GM12878 (cell line): ENCODE measurements at regions not wholly inside any gene's neighbourhood (a gene's known extent, or its start where the extent isn't known, plus 50 kb on each side); places are given as distances from the start of the nearest gene placed in this dataset.

Experiments
- BACH1 ChIP-seq: fragments of 450-650 bp; IDR thresholded peaks from 2 replicates; pipeline ENCODE4 v1.6.1; 2017; ENCODE audit warnings: mild to moderate bottlenecking, borderline replicate concordance
- CBX3 ChIP-seq: fragments of 200-600 bp; sonication (generic); IDR thresholded peaks from 2 replicates; pipeline ENCODE4 v1.6.1; 2016; ENCODE audit warnings: low read depth, borderline replicate concordance
- EZH2 ChIP-seq: IDR thresholded peaks from 2 replicates; pipeline ENCODE4 v1.6.1; 2012; ENCODE audit warnings: low read depth, mild to moderate bottlenecking, control low read depth, inconsistent platforms, low read length, borderline replicate concordance; ENCODE audit not compliant: control insufficient read depth
- GATAD2B ChIP-seq: fragments of 450-650 bp; conservative IDR thresholded peaks from 2 replicates; pipeline ENCODE4 v1.6.1; 2017; ENCODE audit warnings: low read depth, mild to moderate bottlenecking, moderate library complexity
- KDM1A ChIP-seq: fragments of 200-600 bp; sonication (generic); IDR thresholded peaks from 2 replicates; pipeline ENCODE4 v1.6.1; 2016; ENCODE audit warnings: borderline replicate concordance
- MXI1 ChIP-seq: fragments of 150-350 bp; IDR thresholded peaks from 2 replicates; pipeline ENCODE4 v1.6.1; 2011; ENCODE audit warnings: low read depth, mild to moderate bottlenecking, inconsistent platforms, low read length, improper control_type of control experiment
- NFIC ChIP-seq: IDR thresholded peaks from 2 replicates; pipeline ENCODE4 v1.6.1; 2012; ENCODE audit warnings: low read depth, mild to moderate bottlenecking, inconsistent platforms, low read length, moderate library complexity
- RELA ChIP-seq: fragments of 450-650 bp; IDR thresholded peaks from 2 replicates; pipeline ENCODE4 v1.8.0; 2014; ENCODE audit warnings: borderline replicate concordance; ENCODE audit not compliant: partially characterized antibody
- SIX5 ChIP-seq: IDR thresholded peaks from 2 replicates; pipeline ENCODE4 v1.6.1; 2011; ENCODE audit warnings: mild to moderate bottlenecking, low read depth, low read length, moderate library complexity; ENCODE audit not compliant: severe bottlenecking
- TF ChIP-seq, protein P1 (sequence below), 3 experiments: IDR thresholded peaks in 2 of 3; conservative IDR thresholded peaks in 1 of 3; 2 replicates each; pipeline ENCODE4 v1.5.1; 2011; ENCODE audit warnings: low read depth in 3 of 3, low read length in 3 of 3, mild to moderate bottlenecking in 3 of 3, control low read depth in 2 of 3, moderate library complexity in 2 of 3, inconsistent platforms in 1 of 3, mixed read lengths in 1 of 3; ENCODE audit not compliant: control insufficient read depth in 2 of 3, insufficient read depth in 1 of 3; ENCODE audit errors: extremely low read depth in 1 of 3

DNA sequence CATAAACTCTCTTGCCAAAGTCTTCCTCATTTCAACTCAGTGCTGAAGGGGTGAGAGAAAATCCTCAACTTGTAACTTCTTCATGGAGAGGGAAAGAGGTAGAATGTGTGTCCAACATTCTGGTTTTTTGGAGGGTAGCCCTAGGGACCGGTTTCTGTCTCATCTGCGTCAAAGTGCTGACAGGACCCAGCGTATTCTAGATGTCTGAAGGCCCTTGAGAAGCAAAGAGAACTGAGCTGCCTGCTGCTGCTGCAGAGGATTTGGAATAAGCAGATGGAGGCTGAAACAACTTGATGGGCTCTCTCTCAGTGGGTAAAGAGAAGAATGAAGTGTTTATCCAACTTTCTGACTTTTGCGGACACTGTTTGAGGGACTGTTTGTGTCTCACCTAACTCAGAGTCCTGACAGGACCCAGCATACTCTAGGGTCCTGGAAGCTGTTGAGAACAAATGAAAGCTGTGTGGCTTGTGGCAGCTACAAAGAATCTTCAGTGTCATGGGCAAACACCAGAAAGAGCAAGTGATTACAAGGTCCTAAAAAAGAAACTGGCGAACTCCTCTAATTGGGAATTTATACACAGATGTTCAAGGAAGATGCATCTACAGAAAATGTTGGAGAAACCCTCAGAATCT, 174.4 kb downstream of the SI start:
- TF ChIP-seq KDM1A (no peak), CBX3 (no peak), RELA (no peak), MXI1 (no peak), SIX5 (no peak), BACH1 (no peak), NFIC (no peak), EZH2 (no peak), GATAD2B (no peak)
- TF ChIP-seq, protein P1, sequence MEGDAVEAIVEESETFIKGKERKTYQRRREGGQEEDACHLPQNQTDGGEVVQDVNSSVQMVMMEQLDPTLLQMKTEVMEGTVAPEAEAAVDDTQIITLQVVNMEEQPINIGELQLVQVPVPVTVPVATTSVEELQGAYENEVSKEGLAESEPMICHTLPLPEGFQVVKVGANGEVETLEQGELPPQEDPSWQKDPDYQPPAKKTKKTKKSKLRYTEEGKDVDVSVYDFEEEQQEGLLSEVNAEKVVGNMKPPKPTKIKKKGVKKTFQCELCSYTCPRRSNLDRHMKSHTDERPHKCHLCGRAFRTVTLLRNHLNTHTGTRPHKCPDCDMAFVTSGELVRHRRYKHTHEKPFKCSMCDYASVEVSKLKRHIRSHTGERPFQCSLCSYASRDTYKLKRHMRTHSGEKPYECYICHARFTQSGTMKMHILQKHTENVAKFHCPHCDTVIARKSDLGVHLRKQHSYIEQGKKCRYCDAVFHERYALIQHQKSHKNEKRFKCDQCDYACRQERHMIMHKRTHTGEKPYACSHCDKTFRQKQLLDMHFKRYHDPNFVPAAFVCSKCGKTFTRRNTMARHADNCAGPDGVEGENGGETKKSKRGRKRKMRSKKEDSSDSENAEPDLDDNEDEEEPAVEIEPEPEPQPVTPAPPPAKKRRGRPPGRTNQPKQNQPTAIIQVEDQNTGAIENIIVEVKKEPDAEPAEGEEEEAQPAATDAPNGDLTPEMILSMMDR (IDR thresholded peaks at IDR 0.05 in 2 of 3, conservative IDR thresholded peaks at IDR 0.05 in 1 of 3; ENCODE audit: control insufficient read depth in 2 of 3, extremely low read depth in 1 of 3, insufficient read depth in 1 of 3, low read depth in 3 of 3, low read length in 3 of 3): no peak
